H1 (cell line): ENCODE measurements at regions not wholly inside any gene's neighbourhood (a gene's known extent, or its start where the extent isn't known, plus 50 kb on each side); places are given as distances from the start of the nearest gene placed in this dataset.

Experiments used
- CHD7 ChIP-seq: fragments of 300-600 bp; sonication (generic); IDR thresholded peaks from 2 replicates; pipeline ENCODE4 v1.7.1; 2012; ENCODE audit warnings: low read length, moderate library complexity, mild to moderate bottlenecking, inconsistent platforms; ENCODE audit not compliant: insufficient replicate concordance
- POLR2A ChIP-seq, 2 experiments: IDR thresholded peaks; 1 replicate in 1 of 2; 2 replicates in 1 of 2; pipeline ENCODE4 v1.6.1; 2011; ENCODE audit warnings: low read depth in 2 of 2, low read length in 2 of 2, mild to moderate bottlenecking in 2 of 2; ENCODE audit errors: control extremely low read depth in 1 of 2
- RAD21 ChIP-seq, 2 experiments: IDR thresholded peaks in 1 of 2; conservative IDR thresholded peaks in 1 of 2; 2 replicates each; pipeline ENCODE4 v1.6.1; 2011; ENCODE audit warnings: low read depth in 2 of 2, low read length in 2 of 2, improper control_type of control experiment in 1 of 2, inconsistent platforms in 1 of 2, mild to moderate bottlenecking in 1 of 2, moderate library complexity in 1 of 2
- SIX5 ChIP-seq: IDR thresholded peaks from 2 replicates; pipeline ENCODE4 v1.6.1; 2011; ENCODE audit warnings: mild to moderate bottlenecking, low read depth, low read length
- SP2 ChIP-seq: IDR thresholded peaks from 2 replicates; pipeline ENCODE4 v1.6.1; 2012; ENCODE audit warnings: mild to moderate bottlenecking, low read length, inconsistent platforms

GRCh38 chr7:155881471-155882350, 69.4 kb upstream of the SHH start (continued):
- TF ChIP-seq SIX5 (no peak), POLR2A (IDR thresholded peaks at IDR 0.05; ENCODE audit: control extremely low read depth in 1 of 2, low read depth in 2 of 2, low read length in 2 of 2) (no peak), RAD21 (IDR thresholded peaks at IDR 0.05 in 1 of 2, conservative IDR thresholded peaks at IDR 0.05 in 1 of 2; ENCODE audit: low read depth in 2 of 2, low read length in 2 of 2) (no peak), CHD7 (no peak), SP2 (no peak)
